Adipocyte (in vitro differentiated cells): ENCODE measurements at regions not wholly inside any gene's neighbourhood (a gene's known extent, or its start where the extent isn't known, plus 50 kb on each side); places are given as distances from the start of the nearest gene placed in this dataset.

Experiments
- DNase-seq: peaks from one replicate; pipeline ENCODE4 v3.0.0-alpha.2; 2015; ENCODE audit warnings: low read depth
- H3K27me3 ChIP-seq: replicated peaks from 2 replicates; pipeline ENCODE4 v1.7.0; 2013; ENCODE audit warnings: mild to moderate bottlenecking, low read length, moderate library complexity; ENCODE audit not compliant: control insufficient read depth, insufficient read depth
- H3K36me3 ChIP-seq: 2 replicates; pipeline ENCODE4 v1.7.0; 2013; ENCODE audit warnings: low read length, mild to moderate bottlenecking, moderate library complexity; ENCODE audit not compliant: control insufficient read depth, insufficient read depth, severe bottlenecking
- H3K4me1 ChIP-seq: 2 replicates; pipeline ENCODE4 v1.7.0; 2013; ENCODE audit warnings: mild to moderate bottlenecking, low read length, moderate library complexity; ENCODE audit not compliant: control insufficient read depth, insufficient read depth
- H3K4me3 ChIP-seq: 2 replicates; pipeline ENCODE4 v1.7.0; 2013; ENCODE audit warnings: mild to moderate bottlenecking, low read length, moderate library complexity
- H3K9ac ChIP-seq: 2 replicates; pipeline ENCODE4 v1.7.0; 2013; ENCODE audit warnings: mild to moderate bottlenecking, low read length, moderate library complexity
- H3K9me3 ChIP-seq: 2 replicates; pipeline ENCODE4 v1.7.0; 2013; ENCODE audit warnings: mild to moderate bottlenecking, low read length, moderate library complexity; ENCODE audit not compliant: control insufficient read depth

GRCh38 chr14:43479596-43480195 is 1027.4 kb downstream of the FSCB start:
- Histone ChIP-seq H3K36me3 (no peaks in the 10 kb centered on the region), H3K4me3 (no peak overlapping the region), H3K9me3 (no peaks in the 10 kb centered on the region), H3K4me1 (no peaks in the 10 kb centered on the region), H3K9ac (no peak overlapping the region), H3K27me3 (no peaks in the 10 kb centered on the region)
- DNase-seq = no peak

GRCh38 chr14:43476822-43477221 is 1030.3 kb downstream of the FSCB start:
- Histone ChIP-seq H3K9me3 (no peaks in the 10 kb centered on the region), H3K27me3 (no peaks in the 10 kb centered on the region), H3K4me3 (no peak overlapping the region), H3K4me1 (no peaks in the 10 kb centered on the region), H3K9ac (no peak overlapping the region), H3K36me3 (no peaks in the 10 kb centered on the region)
- no peak for DNase-seq

- Histone ChIP-seq H3K36me3 (no peaks in the 10 kb centered on the region), H3K4me1 (no peaks in the 10 kb centered on the region), H3K9me3 (no peaks in the 10 kb centered on the region), H3K27me3 (no peaks in the 10 kb centered on the region), H3K4me3 (no peak overlapping the region), H3K9ac (no peak overlapping the region)
- DNase-seq = no peak
These were observed 1031.3 kb downstream of the FSCB start for GRCh38 chr14:43475757-43476156.

- no peaks in the 10 kb centered on the region for H3K9me3 ChIP-seq
- H3K27me3 ChIP-seq = no peaks in the 10 kb centered on the region
- no peaks in the 10 kb centered on the region for H3K36me3 ChIP-seq
- H3K9ac ChIP-seq = no peak overlapping the region
- no peaks in the 10 kb centered on the region for H3K4me1 ChIP-seq
- H3K4me3 ChIP-seq = no peak overlapping the region
- no peak for DNase-seq
These were observed 1035.5 kb downstream of the FSCB start for GRCh38 chr14:43471595-43471994.

GRCh38 chr14:43464968-43465367 is 1042.1 kb downstream of the FSCB start:
- H3K9ac ChIP-seq = no peak overlapping the region
- H3K4me3 ChIP-seq = no peak overlapping the region
- no peaks in the 10 kb centered on the region for H3K4me1 ChIP-seq
- H3K27me3 ChIP-seq = no peaks in the 10 kb centered on the region
- DNase-seq = no peak
- H3K9me3 ChIP-seq = peaks cover 9% of the 10 kb centered on the region
- no peaks in the 10 kb centered on the region for H3K36me3 ChIP-seq

GRCh38 chr14:43449291-43449690 is 1057.8 kb downstream of the FSCB start:
- DNase-seq = no peak
- H3K4me1 ChIP-seq = no peaks in the 10 kb centered on the region
- H3K9me3 ChIP-seq = no peaks in the 10 kb centered on the region
- H3K27me3 ChIP-seq = no peaks in the 10 kb centered on the region
- no peaks in the 10 kb centered on the region for H3K36me3 ChIP-seq
- H3K9ac ChIP-seq = no peak overlapping the region
- H3K4me3 ChIP-seq = no peak overlapping the region

- no peak for DNase-seq
- H3K9me3 ChIP-seq = peaks cover 3% of the 10 kb centered on the region
These were observed 1069.0 kb downstream of the FSCB start for GRCh38 chr14:43438056-43438455.

GRCh38 chr14:43418324-43418723 is 1088.8 kb downstream of the FSCB start:
- H3K27me3 ChIP-seq = no peaks in the 10 kb centered on the region
- no peak overlapping the region for H3K4me3 ChIP-seq
- H3K4me1 ChIP-seq = no peaks in the 10 kb centered on the region
- peaks cover 10% of the 10 kb centered on the region for H3K9me3 ChIP-seq
- no peak overlapping the region for H3K9ac ChIP-seq
- no peaks in the 10 kb centered on the region for H3K36me3 ChIP-seq
- no peak for DNase-seq

More at GRCh38 chr14:43438056-43438455, 1069.0 kb downstream of the FSCB start:
- Histone ChIP-seq H3K9ac (no peak overlapping the region), H3K27me3 (no peaks in the 10 kb centered on the region), H3K36me3 (no peaks in the 10 kb centered on the region), H3K4me3 (no peak overlapping the region), H3K4me1 (no peaks in the 10 kb centered on the region)

GRCh38 chr14:43413084-43413483 is 1094.0 kb downstream of the FSCB start:
- Histone ChIP-seq H3K36me3 (no peaks in the 10 kb centered on the region), H3K9me3 (no peaks in the 10 kb centered on the region), H3K9ac (no peak overlapping the region), H3K27me3 (no peaks in the 10 kb centered on the region), H3K4me1 (no peaks in the 10 kb centered on the region), H3K4me3 (no peak overlapping the region)
- DNase-seq = no peak

- Histone ChIP-seq H3K4me3 (no peak overlapping the region), H3K9me3 (no peaks in the 10 kb centered on the region), H3K9ac (no peak overlapping the region), H3K36me3 (no peaks in the 10 kb centered on the region), H3K4me1 (no peaks in the 10 kb centered on the region), H3K27me3 (no peaks in the 10 kb centered on the region)
- DNase-seq = no peak
These were observed 1095.2 kb downstream of the FSCB start for GRCh38 chr14:43411841-43412240.

GRCh38 chr14:43410631-43411030 is 1096.5 kb downstream of the FSCB start:
- H3K9me3 ChIP-seq = no peaks in the 10 kb centered on the region
- H3K27me3 ChIP-seq = no peaks in the 10 kb centered on the region
- no peak overlapping the region for H3K9ac ChIP-seq
- H3K4me1 ChIP-seq = no peaks in the 10 kb centered on the region
- DNase-seq = no peak
- H3K4me3 ChIP-seq = no peak overlapping the region
- H3K36me3 ChIP-seq = no peaks in the 10 kb centered on the region

GRCh38 chr14:43408472-43408871 is 1098.6 kb downstream of the FSCB start:
- H3K36me3 ChIP-seq = no peaks in the 10 kb centered on the region
- H3K9ac ChIP-seq = no peak overlapping the region
- no peak for DNase-seq
- no peaks in the 10 kb centered on the region for H3K27me3 ChIP-seq
- no peaks in the 10 kb centered on the region for H3K4me1 ChIP-seq
- no peak overlapping the region for H3K4me3 ChIP-seq
- H3K9me3 ChIP-seq = no peaks in the 10 kb centered on the region
